Urinary bladder (tissue), 3 donors: ENCODE measurements at regions not wholly inside any gene's neighbourhood (a gene's known extent, or its start where the extent isn't known, plus 50 kb on each side); places are given as distances from the start of the nearest gene placed in this dataset.

Experiments used
- DNase-seq: peaks from one replicate; pipeline ENCODE4 v3.0.0-alpha.2; 2015; ENCODE audit errors: extremely low spot score
- H3K27ac ChIP-seq: one replicate; pipeline ENCODE4 v1.5.1; 2013; ENCODE audit warnings: low read depth, mild to moderate bottlenecking, moderate library complexity
- H3K36me3 ChIP-seq: one replicate; pipeline ENCODE4 v1.6.1; 2013; ENCODE audit warnings: mild to moderate bottlenecking, moderate library complexity; ENCODE audit not compliant: insufficient read depth
- H3K4me1 ChIP-seq: one replicate; pipeline ENCODE4 v1.6.1; 2013; ENCODE audit warnings: mild to moderate bottlenecking, moderate library complexity; ENCODE audit not compliant: insufficient read depth
- H3K4me3 ChIP-seq: one replicate; pipeline ENCODE4 v1.5.1; 2013; ENCODE audit warnings: low read depth, low read length
- WGBS: extraction: QIAGEN DNeasy Blood & Tissue Kit; methylation state at CpG from one replicate; pipeline ENCODE4 v1.1.7; 2013; 5-methylcytosine and 5-hydroxymethylcytosine counted together
- donor health status: healthy with polysubstance abuse.
- donor health status: healthy.

DNA sequence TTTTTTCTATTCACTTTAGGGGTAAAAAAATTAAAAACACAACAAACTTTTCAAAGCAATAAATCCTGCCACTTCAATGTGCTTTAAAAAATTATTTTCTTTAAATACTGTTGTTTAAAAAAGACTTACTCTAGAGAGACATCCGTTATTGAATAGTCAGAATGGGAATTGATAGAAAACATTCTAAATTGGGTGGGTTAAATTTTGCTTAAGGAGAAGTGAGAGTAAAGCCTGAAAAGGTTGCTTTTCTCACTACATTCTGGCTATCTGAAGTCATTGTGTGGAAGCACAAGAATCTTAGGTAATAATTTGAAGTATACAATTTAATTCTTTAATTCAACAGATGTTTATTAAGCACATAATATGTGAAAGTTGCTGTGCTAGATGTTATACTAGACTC lies 509.3 kb downstream of the NR2F1-AS1 start:
- Histone ChIP-seq H3K27ac (no peak overlapping the region), H3K4me3 (no peak overlapping the region), H3K36me3 (no peaks in the 10 kb centered on the region), H3K4me1 (no peaks in the 10 kb centered on the region)
- 72% methylated on average over 1 of the region's 1 CpG for WGBS
- DNase-seq, result no peak

DNA sequence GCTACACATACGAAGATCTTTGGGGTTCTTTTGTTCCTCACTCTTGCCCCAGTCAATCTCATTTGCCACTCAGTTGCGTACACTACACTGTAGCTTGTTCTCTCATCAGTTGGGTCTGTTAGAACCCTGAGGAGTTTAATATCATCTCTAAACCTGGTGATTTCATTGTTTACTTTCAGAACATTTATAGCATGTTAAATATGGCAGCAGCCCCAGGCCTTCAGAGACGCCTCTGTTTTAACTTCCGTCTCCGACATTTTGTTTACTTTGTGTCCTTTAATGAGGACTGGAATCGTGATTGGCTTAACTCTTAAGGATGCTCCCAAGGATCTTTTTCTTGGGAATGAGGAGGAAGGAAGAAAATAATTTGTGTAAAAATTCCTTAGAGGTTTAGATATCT lies 510.1 kb downstream of the NR2F1-AS1 start:
- WGBS, result 28% methylated on average over 6 of the region's 6 CpGs
- Histone ChIP-seq H3K4me1 (no peaks in the 10 kb centered on the region), H3K36me3 (no peaks in the 10 kb centered on the region), H3K27ac (peak overlapping the region; percentile 32), H3K4me3 (no peak overlapping the region)
- no peak for DNase-seq

DNA sequence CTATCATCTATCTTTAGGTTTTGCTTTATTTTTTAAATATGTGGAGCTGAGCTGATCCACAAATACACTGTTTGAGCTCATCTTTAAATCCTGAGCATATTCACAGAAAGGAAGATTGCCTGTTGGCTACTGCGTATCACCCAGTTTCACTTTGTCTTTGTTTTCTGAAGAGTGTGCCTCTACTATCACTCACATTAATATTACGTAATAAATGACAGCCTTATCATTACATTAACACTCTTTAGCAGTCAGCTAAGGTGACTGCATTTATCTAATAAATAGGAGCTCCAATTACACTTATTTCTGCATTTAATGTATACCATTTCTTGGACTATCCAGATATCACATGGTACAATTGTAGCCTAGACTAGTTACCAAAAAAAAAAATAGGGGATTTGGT lies 511.7 kb downstream of the NR2F1-AS1 start:
- no peak for DNase-seq
- 78% methylated on average over 2 of the region's 2 CpGs for WGBS
- H3K27ac ChIP-seq, result no peak overlapping the region

GRCh38 chr5:93062548-93062947 lies 518.5 kb downstream of the NR2F1-AS1 start:
- WGBS, result 98% methylated on average over 1 of the region's 1 CpG
- H3K4me1 ChIP-seq, result no peaks in the 10 kb centered on the region
- no peak overlapping the region for H3K27ac ChIP-seq
- DNase-seq, result no peak
- H3K4me3 ChIP-seq, result no peak overlapping the region
- H3K36me3 ChIP-seq, result no peaks in the 10 kb centered on the region

More for the DNA sequence above, 511.7 kb downstream of the NR2F1-AS1 start:
- Histone ChIP-seq H3K4me1 (no peaks in the 10 kb centered on the region), H3K36me3 (no peaks in the 10 kb centered on the region), H3K4me3 (no peak overlapping the region)

DNA sequence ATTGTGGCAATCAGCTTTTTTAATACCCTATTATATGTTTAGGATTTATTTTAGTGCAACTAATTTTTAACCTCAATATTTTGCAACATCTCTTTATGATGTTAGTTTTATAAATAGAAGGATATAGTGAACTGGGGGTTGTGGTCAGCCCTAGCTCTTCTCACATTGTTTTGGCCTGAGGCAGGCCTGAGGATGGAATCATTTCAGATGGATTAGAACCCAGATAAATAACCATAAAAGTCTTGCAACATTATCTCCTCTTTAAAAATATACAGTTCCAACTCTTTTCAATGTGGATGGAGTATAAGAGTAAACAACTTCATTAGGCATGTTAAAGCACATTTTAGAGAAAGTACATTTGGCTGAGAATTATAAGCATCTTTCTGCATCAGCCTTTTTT lies 522.7 kb downstream of the NR2F1-AS1 start:
- no peak for DNase-seq
- Histone ChIP-seq H3K36me3 (no peaks in the 10 kb centered on the region), H3K4me3 (no peak overlapping the region), H3K4me1 (no peaks in the 10 kb centered on the region), H3K27ac (no peak overlapping the region)

DNA sequence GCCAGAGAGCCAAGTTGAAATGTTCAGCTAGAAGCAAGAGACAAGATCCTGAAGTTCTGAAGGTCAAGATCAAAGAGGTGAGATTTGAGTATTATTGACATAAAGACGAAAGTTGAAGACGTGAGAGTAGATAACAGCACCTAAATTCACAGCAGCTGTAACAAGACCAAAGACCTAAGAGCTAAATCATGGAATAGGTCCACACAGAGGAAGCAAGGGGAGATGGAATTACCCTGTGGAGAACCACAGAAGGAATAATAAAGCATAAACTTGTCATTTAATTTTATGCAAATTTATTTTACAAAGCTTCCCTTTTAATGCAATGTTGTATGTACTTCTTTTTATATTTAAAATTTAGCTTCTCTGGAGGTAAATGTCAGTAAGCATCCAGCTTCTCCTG lies 523.7 kb downstream of the NR2F1-AS1 start:
- no peak overlapping the region for H3K4me3 ChIP-seq
- DNase-seq, result no peak
- no peak overlapping the region for H3K27ac ChIP-seq
- H3K4me1 ChIP-seq, result no peaks in the 10 kb centered on the region
- H3K36me3 ChIP-seq, result no peaks in the 10 kb centered on the region
- 58% methylated on average over 2 of the region's 2 CpGs for WGBS

GRCh38 chr5:93055971-93056370 lies 525.0 kb downstream of the NR2F1-AS1 start:
- WGBS, result 92% methylated on average over 3 of the region's 3 CpGs
- H3K4me3 ChIP-seq, result no peak overlapping the region
- no peaks in the 10 kb centered on the region for H3K4me1 ChIP-seq
- no peak overlapping the region for H3K27ac ChIP-seq
- DNase-seq, result no peak
- no peaks in the 10 kb centered on the region for H3K36me3 ChIP-seq

DNA sequence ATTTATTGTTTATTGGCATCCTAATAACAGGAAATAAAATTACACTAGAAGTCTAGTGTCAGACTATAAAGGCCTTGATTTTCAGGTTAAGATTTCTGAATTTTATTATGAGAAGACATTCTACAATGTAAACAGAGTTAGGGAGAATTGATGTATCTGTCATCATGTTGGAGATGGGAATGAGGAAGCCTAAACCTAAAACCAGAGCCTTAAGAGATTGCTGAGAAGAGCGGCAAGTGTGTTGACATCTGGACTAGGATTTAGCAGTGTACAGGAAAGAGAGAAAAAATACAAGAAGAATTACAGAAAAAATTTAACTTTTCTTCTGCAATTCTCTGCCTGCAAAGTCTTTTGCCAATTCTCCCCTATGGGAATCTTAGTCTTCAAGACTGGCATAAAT lies 525.5 kb downstream of the NR2F1-AS1 start:
- no peaks in the 10 kb centered on the region for H3K36me3 ChIP-seq
- DNase-seq, result no peak
- WGBS, result 91% methylated on average over 1 of the region's 1 CpG
- H3K4me3 ChIP-seq, result no peak overlapping the region
- H3K27ac ChIP-seq, result no peak overlapping the region
- H3K4me1 ChIP-seq, result no peaks in the 10 kb centered on the region

GRCh38 chr5:93054424-93055163 lies 526.4 kb downstream of the NR2F1-AS1 start:
- WGBS, result 49% methylated on average over 2 of the region's 2 CpGs
- no peaks in the 10 kb centered on the region for H3K4me1 ChIP-seq
- no peak overlapping the region for H3K4me3 ChIP-seq
- DNase-seq, result no peak
- no peaks in the 10 kb centered on the region for H3K36me3 ChIP-seq
- H3K27ac ChIP-seq, result no peak overlapping the region

DNA sequence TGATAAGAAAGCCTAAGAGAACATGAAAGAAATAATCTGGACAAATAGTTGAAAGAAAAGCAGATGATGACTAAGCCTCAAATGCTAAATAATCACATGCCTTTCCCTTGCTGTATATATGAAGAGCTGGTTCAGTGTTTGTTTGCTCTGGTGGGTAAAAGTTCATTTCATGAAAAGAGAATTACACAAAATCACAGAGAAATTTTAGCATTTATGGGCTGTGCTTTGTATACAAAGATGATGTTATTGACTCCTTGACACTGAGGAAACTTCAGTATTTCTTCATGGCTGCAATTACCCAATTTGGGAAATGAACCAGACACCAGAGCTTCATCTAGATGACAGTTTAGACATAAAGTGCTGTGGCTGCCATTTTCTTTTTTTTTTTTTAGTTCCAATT lies 527.2 kb downstream of the NR2F1-AS1 start:
- H3K27ac ChIP-seq, result no peak overlapping the region
- no peak for DNase-seq
- no peak overlapping the region for H3K4me3 ChIP-seq
- H3K36me3 ChIP-seq, result no peaks in the 10 kb centered on the region
- no peaks in the 10 kb centered on the region for H3K4me1 ChIP-seq

DNA sequence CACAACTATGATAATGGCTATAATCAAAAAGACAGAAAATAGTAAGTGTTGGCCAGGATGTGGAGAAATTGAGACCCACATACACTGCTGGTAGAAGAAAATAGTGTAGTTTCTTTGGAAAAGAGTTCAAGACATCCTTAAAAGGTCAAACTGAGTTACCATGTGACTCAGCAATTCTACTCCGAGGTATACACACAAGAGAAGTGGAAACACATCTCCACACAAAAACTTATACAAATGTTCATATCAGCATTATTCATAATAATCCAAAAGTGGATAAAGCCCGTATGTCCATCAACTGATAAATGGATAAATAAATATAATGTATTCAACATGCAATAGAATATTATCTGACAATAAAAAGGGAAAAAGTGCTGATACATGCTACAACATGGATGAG lies 532.2 kb downstream of the NR2F1-AS1 start:
- no peak for DNase-seq
- WGBS, result 96% methylated on average over 2 of the region's 2 CpGs

GRCh38 chr5:93044859-93045666 lies 536.0 kb downstream of the NR2F1-AS1 start:
- Histone ChIP-seq H3K27ac (no peak overlapping the region), H3K4me1 (no peaks in the 10 kb centered on the region), H3K4me3 (no peak overlapping the region), H3K36me3 (no peaks in the 10 kb centered on the region)
- DNase-seq, result peak; percentile 14
- WGBS, result 80% methylated on average over 1 of the region's 1 CpG

More for the DNA sequence above, 532.2 kb downstream of the NR2F1-AS1 start:
- no peaks in the 10 kb centered on the region for H3K4me1 ChIP-seq
- H3K36me3 ChIP-seq, result no peaks in the 10 kb centered on the region
- no peak overlapping the region for H3K27ac ChIP-seq
- H3K4me3 ChIP-seq, result no peak overlapping the region

- no peak overlapping the region for H3K27ac ChIP-seq
- H3K4me3 ChIP-seq, result no peak overlapping the region
- DNase-seq, result no peak
- no peaks in the 10 kb centered on the region for H3K4me1 ChIP-seq
- H3K36me3 ChIP-seq, result no peaks in the 10 kb centered on the region
Observed at GRCh38 chr5:93039888-93040287, 541.1 kb downstream of the NR2F1-AS1 start.
